Stimulated activated CD4-positive, alpha-beta T cell treated with anti-CD3 and anti-CD28 coated beads, TNF-alpha, amount 100 ng/mL, for 24 hours (primary cell): ENCODE measurements at regions not wholly inside any gene's neighbourhood (a gene's known extent, or its start where the extent isn't known, plus 50 kb on each side); places are given as distances from the start of the nearest gene placed in this dataset.

ENCODE experiments used
- DNase-seq, 3 experiments: peaks; one replicate each; pipeline ENCODE4 v3.0.0-alpha.2; 2020; ENCODE audit warnings: low read depth in 3 of 3

- DNase-seq = no peak
Measured at GRCh38 chr11:56932572-56933220, 56.0 kb upstream of the OR5AK2 start.

GRCh38 chr11:56923116-56923515, 65.6 kb upstream of the OR5AK2 start:
- DNase-seq = no peak

GRCh38 chr11:56922421-56922820, 66.3 kb upstream of the OR5AK2 start:
- no peak for DNase-seq

- no peak for DNase-seq
Measured at GRCh38 chr11:56917708-56918400, 70.9 kb upstream of the OR5AK2 start.

GRCh38 chr11:56916587-56916986, 72.1 kb upstream of the OR5AK2 start:
- DNase-seq = no peak

GRCh38 chr11:56916162-56916561, 72.6 kb upstream of the OR5AK2 start:
- no peak for DNase-seq

- DNase-seq = no peak
Measured at GRCh38 chr11:56911312-56911711, 77.4 kb upstream of the OR5AK2 start.

GRCh38 chr11:56910785-56911184, 77.9 kb upstream of the OR5AK2 start:
- no peak for DNase-seq

- no peak for DNase-seq
Measured at GRCh38 chr11:56910046-56910773, 78.5 kb upstream of the OR5AK2 start.

GRCh38 chr11:56909563-56909962, 79.2 kb upstream of the OR5AK2 start:
- DNase-seq = no peak

GRCh38 chr11:56909080-56909479, 79.6 kb upstream of the OR5AK2 start:
- no peak for DNase-seq

GRCh38 chr11:56906683-56907148, 82.0 kb upstream of the OR5AK2 start:
- no peak for DNase-seq

GRCh38 chr11:56905936-56906335, 82.8 kb upstream of the OR5AK2 start:
- no peak for DNase-seq

GRCh38 chr11:56905442-56905841, 83.3 kb upstream of the OR5AK2 start:
- no peak for DNase-seq

- no peak for DNase-seq
Measured at GRCh38 chr11:56898856-56899255, 89.9 kb upstream of the OR5AK2 start.

GRCh38 chr11:56890584-56891305, 98.0 kb upstream of the OR5AK2 start:
- no peak for DNase-seq

GRCh38 chr11:56889986-56890385, 98.7 kb upstream of the OR5AK2 start:
- no peak for DNase-seq

GRCh38 chr11:56887940-56888339, 100.8 kb upstream of the OR5AK2 start:
- DNase-seq = no peak

- no peak for DNase-seq
Measured at GRCh38 chr11:56886455-56886854, 102.3 kb upstream of the OR5AK2 start.

- DNase-seq = no peak
Measured at GRCh38 chr11:56885854-56886253, 102.9 kb upstream of the OR5AK2 start.

GRCh38 chr11:56885177-56885576, 103.5 kb upstream of the OR5AK2 start:
- no peak for DNase-seq

- no peak for DNase-seq
Measured at GRCh38 chr11:56883371-56883987, 105.2 kb upstream of the OR5AK2 start.
